Esophagus (tissue), 2 donors: ENCODE measurements at regions not wholly inside any gene's neighbourhood (a gene's known extent, or its start where the extent isn't known, plus 50 kb on each side); places are given as distances from the start of the nearest gene placed in this dataset.
"Not testable (repeated sequence)": the region's sequence is repeated elsewhere in the genome, so short reads cannot be mapped to it uniquely, and the experiment has no call there.

Experiments used
- H3K27ac ChIP-seq, 2 donors: one replicate each; pipeline ENCODE4 v1.5.1; 2013; ENCODE audit warnings: low read depth in 2 of 2, mild to moderate bottlenecking in 2 of 2, inconsistent platforms in 1 of 2, low read length in 1 of 2, moderate library complexity in 1 of 2
- H3K27me3 ChIP-seq, 2 donors: one replicate each; pipeline ENCODE4 v1.6.1; 2013; ENCODE audit warnings: low read length in 2 of 2, control low read depth in 1 of 2, mild to moderate bottlenecking in 1 of 2; ENCODE audit not compliant: insufficient read depth in 2 of 2, control insufficient read depth in 1 of 2
- H3K36me3 ChIP-seq, 2 donors: one replicate each; pipeline ENCODE4 v1.6.1; 2013; ENCODE audit warnings: low read length in 1 of 2; ENCODE audit not compliant: control insufficient read depth in 2 of 2, insufficient read depth in 2 of 2
- H3K4me1 ChIP-seq, 2 donors: one replicate each; pipeline ENCODE4 v1.6.1; 2013; ENCODE audit warnings: low read length in 1 of 2; ENCODE audit not compliant: control insufficient read depth in 2 of 2, insufficient read depth in 2 of 2
- H3K4me3 ChIP-seq, 2 donors: one replicate each; pipeline ENCODE4 v1.5.1; 2013; ENCODE audit warnings: low read length in 2 of 2, mild to moderate bottlenecking in 2 of 2, low read depth in 1 of 2, moderate library complexity in 1 of 2
- H3K9me3 ChIP-seq, 2 donors: one replicate each; pipeline ENCODE4 v1.6.1; 2013; ENCODE audit warnings: mild to moderate bottlenecking in 2 of 2, low read depth in 1 of 2, low read length in 1 of 2, moderate library complexity in 1 of 2; ENCODE audit not compliant: control insufficient read depth in 2 of 2, insufficient read depth in 1 of 2
- WGBS, 2 donors: extraction: QIAGEN DNeasy Blood & Tissue Kit; methylation state at CpG; one replicate each; pipeline ENCODE4 v1.1.7; 2013; 5-methylcytosine and 5-hydroxymethylcytosine counted together
- donor health status: healthy with polysubstance abuse.
- donor health status: Bipolar disorder and iron deficiency.

- H3K9me3 ChIP-seq: peaks cover 4 to 5% of the 10 kb centered on the region in 2 donors
- no peaks in the 10 kb centered on the region for H3K4me1 ChIP-seq
- no peak overlapping the region for H3K4me3 ChIP-seq
- H3K27ac ChIP-seq: no peak overlapping the region
- H3K27me3 ChIP-seq: no peaks in the 10 kb centered on the region
- WGBS, 2 donors: 93% methylated on average over 15 of the region's 15 CpGs
- no peaks in the 10 kb centered on the region for H3K36me3 ChIP-seq
Observed at GRCh38 chr17:16879686-16880085, 92.2 kb downstream of the TNFRSF13B start.

- Histone ChIP-seq H3K36me3 (no peaks in the 10 kb centered on the region), H3K9me3 (peaks cover 4 to 5% of the 10 kb centered on the region in 2 donors), H3K4me3 (no peak overlapping the region), H3K27me3 (no peaks in the 10 kb centered on the region), H3K27ac (no peak overlapping the region), H3K4me1 (no peaks in the 10 kb centered on the region)
- WGBS, 2 donors: 64 to 72% methylated on average over 10 of the region's 10 CpGs
Observed at GRCh38 chr17:16878606-16879005, 93.3 kb downstream of the TNFRSF13B start.

GRCh38 chr17:16878084-16878483 lies 93.8 kb downstream of the TNFRSF13B start:
- no peak overlapping the region for H3K27ac ChIP-seq
- H3K4me3 ChIP-seq: no peak overlapping the region
- H3K27me3 ChIP-seq: no peaks in the 10 kb centered on the region
- 85 to 87% methylated on average over 4 of the region's 4 CpGs for WGBS, 2 donors
- peaks cover 4 to 5% of the 10 kb centered on the region in 2 donors for H3K9me3 ChIP-seq
- H3K4me1 ChIP-seq: no peaks in the 10 kb centered on the region
- no peaks in the 10 kb centered on the region for H3K36me3 ChIP-seq

GRCh38 chr17:16877099-16877498 lies 94.8 kb downstream of the TNFRSF13B start:
- peaks cover 4 to 5% of the 10 kb centered on the region in 2 donors for H3K9me3 ChIP-seq
- no peak overlapping the region for H3K4me3 ChIP-seq
- no peaks in the 10 kb centered on the region for H3K4me1 ChIP-seq
- 56 to 60% methylated on average over 1 of the region's 1 CpG for WGBS, 2 donors
- no peak overlapping the region for H3K27ac ChIP-seq
- H3K27me3 ChIP-seq: no peaks in the 10 kb centered on the region
- no peaks in the 10 kb centered on the region for H3K36me3 ChIP-seq

GRCh38 chr17:16875662-16876061 lies 96.3 kb downstream of the TNFRSF13B start:
- H3K27me3 ChIP-seq: no peaks in the 10 kb centered on the region
- peaks cover 4 to 5% of the 10 kb centered on the region in 2 donors for H3K9me3 ChIP-seq
- H3K4me1 ChIP-seq: no peaks in the 10 kb centered on the region
- H3K27ac ChIP-seq: no peak overlapping the region
- no peaks in the 10 kb centered on the region for H3K36me3 ChIP-seq
- no peak overlapping the region for H3K4me3 ChIP-seq

GRCh38 chr17:16874216-16874615 lies 97.7 kb downstream of the TNFRSF13B start:
- not testable (repeated sequence) for H3K36me3 ChIP-seq, H3K27me3 ChIP-seq, H3K4me3 ChIP-seq, H3K27ac ChIP-seq, H3K9me3 ChIP-seq, H3K4me1 ChIP-seq
- WGBS, 2 donors: 81 to 90% methylated on average over 9 to 12 of the region's 12 CpGs

GRCh38 chr17:16873174-16874035 lies 98.5 kb downstream of the TNFRSF13B start:
- Histone ChIP-seq H3K4me1 (no peaks in the 10 kb centered on the region), H3K27ac (no peak overlapping the region), H3K4me3 (no peak overlapping the region), H3K9me3 (peaks cover 4 to 5% of the 10 kb centered on the region in 2 donors), H3K27me3 (no peaks in the 10 kb centered on the region), H3K36me3 (no peaks in the 10 kb centered on the region)
- WGBS, 2 donors: 54 to 56% methylated on average over 15 of the region's 15 CpGs

GRCh38 chr17:16872351-16873173 lies 99.4 kb downstream of the TNFRSF13B start:
- Histone ChIP-seq H3K27me3 (no peaks in the 10 kb centered on the region), H3K9me3 (peaks cover 2 to 5% of the 10 kb centered on the region in 2 donors), H3K36me3 (no peaks in the 10 kb centered on the region), H3K4me1 (no peaks in the 10 kb centered on the region), H3K27ac (no peak overlapping the region), H3K4me3 (no peak overlapping the region)
- WGBS, 2 donors: 54 to 58% methylated on average over 14 to 16 of the region's 16 CpGs

GRCh38 chr17:16871446-16872190 lies 100.3 kb downstream of the TNFRSF13B start:
- H3K4me1 ChIP-seq, H3K36me3 ChIP-seq, H3K4me3 ChIP-seq, H3K27me3 ChIP-seq, H3K27ac ChIP-seq, H3K9me3 ChIP-seq: not testable (repeated sequence)
- 60 to 68% methylated on average over 16 to 17 of the region's 17 CpGs for WGBS, 2 donors
